GM12878 (cell line): ENCODE measurements at regions not wholly inside any gene's neighbourhood (a gene's known extent, or its start where the extent isn't known, plus 50 kb on each side); places are given as distances from the start of the nearest gene placed in this dataset.

ENCODE experiments used
- ATAC-seq: fragments of 200-7000 bp; cut with Tn5 transposase; 3 replicates; pipeline ENCODE4 v1.9.1; 2020; ENCODE audit warnings: mild to moderate bottlenecking, moderate library complexity
- BruUV-seq: library from RNA; stranded (reverse); fragments of 400-500 nt; replicated peaks from 2 replicates; lab custom pipeline; 2021; lab: Mats Ljungman, UMichigan
- CTCF ChIA-PET: fragments of 300-600 bp; sonication (Branson Sonifier 250); formaldehyde crosslinking; extraction: SDS; loops from one replicate; lab custom pipeline; 2021; ENCODE audit warnings: inconsistent platforms; lab: Yijun Ruan, JAX
- POLR2A ChIA-PET: fragments of 350-600 bp; formaldehyde crosslinking; extraction: SDS; loops from one replicate; lab custom pipeline; 2021; ENCODE audit warnings: inconsistent platforms; lab: Charles Lee
- RAD21 ChIA-PET: fragments of 300-600 bp; sonication (Branson Sonifier 250); formaldehyde crosslinking; loops from one replicate; lab custom pipeline; 2023; ENCODE audit warnings: antibody characterized with exemption; ENCODE audit not compliant: unreplicated experiment; lab: Charles Lee
- SMC1A ChIA-PET: fragments of 300-600 bp; sonication (Branson Sonifier 250); formaldehyde crosslinking; loops from one replicate; lab custom pipeline; 2023; ENCODE audit not compliant: unreplicated experiment, uncharacterized antibody; lab: Charles Lee
- DNase-seq: peaks from one replicate; pipeline ENCODE4 v3.0.0-alpha.2; 2011; ENCODE audit warnings: low read depth, low spot score
- FAIRE-seq: peaks from 3 replicates; lab custom pipeline; 2011; peaks lifted over from hg19 to GRCh38; lab: Jason Lieb, UNC
- H2AFZ ChIP-seq: 2 replicates; pipeline ENCODE4 v1.6.0; 2011; ENCODE audit warnings: low read depth, low read length, control low read depth; ENCODE audit not compliant: control insufficient read depth
- H3K27ac ChIP-seq: 2 replicates; pipeline ENCODE4 v1.5.1; 2011; ENCODE audit warnings: control low read depth; ENCODE audit not compliant: control insufficient read depth, insufficient read depth
- H3K27me3 ChIP-seq, 2 experiments: replicated peaks in 1 of 2; 2 replicates each; pipeline versions ENCODE4 v1.6.0 to v1.6.1; 2011; ENCODE audit warnings: low read length in 1 of 2; ENCODE audit not compliant: control insufficient read depth in 2 of 2, insufficient read depth in 2 of 2
- H3K36me3 ChIP-seq, 2 experiments: 2 replicates each; pipeline ENCODE4 v1.5.1; 2011; ENCODE audit warnings: low read length in 1 of 2; ENCODE audit not compliant: control insufficient read depth in 2 of 2, insufficient read depth in 2 of 2
- H3K4me1 ChIP-seq: 2 replicates; pipeline ENCODE4 v1.6.1; 2011; ENCODE audit warnings: mild to moderate bottlenecking, low read length, moderate library complexity, mixed read lengths; ENCODE audit not compliant: control insufficient read depth, insufficient read depth
- H3K4me2 ChIP-seq: 2 replicates; pipeline ENCODE4 v1.6.0; 2011; ENCODE audit warnings: control low read depth; ENCODE audit not compliant: control insufficient read depth, insufficient read depth
- H3K4me3 ChIP-seq: fragments of 200-600 bp; sonication (generic); 2 replicates; pipeline ENCODE4 v1.5.1; 2016
- H3K79me2 ChIP-seq: 2 replicates; pipeline ENCODE4 v1.6.0; 2011; ENCODE audit warnings: low read length; ENCODE audit not compliant: control insufficient read depth, insufficient read depth
- H3K9ac ChIP-seq: 2 replicates; pipeline ENCODE4 v1.8.0; 2011; ENCODE audit warnings: low read length, control low read depth, mixed read lengths; ENCODE audit not compliant: control insufficient read depth, insufficient read depth
- H3K9me3 ChIP-seq: replicated peaks from 3 replicates; pipeline ENCODE4 v1.5.1; 2011; ENCODE audit warnings: mild to moderate bottlenecking, low read length; ENCODE audit not compliant: control insufficient read depth, insufficient read depth
- H4K20me1 ChIP-seq: 2 replicates; pipeline ENCODE4 v1.6.0; 2011; ENCODE audit not compliant: control insufficient read depth, insufficient read depth
- ASH2L ChIP-seq: fragments of 300-600, 200-600 bp; sonication (generic); IDR thresholded peaks from 2 replicates; pipeline ENCODE4 v1.6.1; 2017; ENCODE audit warnings: low read depth, mild to moderate bottlenecking, borderline replicate concordance
- ATF7 ChIP-seq: fragments of 450-650 bp; IDR thresholded peaks from 2 replicates; pipeline ENCODE4 v1.6.1; 2016; ENCODE audit warnings: low read depth, mild to moderate bottlenecking
- BRCA1 ChIP-seq: IDR thresholded peaks from 2 replicates; pipeline ENCODE4 v1.6.1; 2011; ENCODE audit warnings: low read depth, low read length, improper control_type of control experiment
- CEBPZ ChIP-seq: fragments of 150-350 bp; IDR thresholded peaks from 2 replicates; pipeline ENCODE4 v1.6.1; 2016; ENCODE audit warnings: low read depth, low read length
- IRF3 ChIP-seq: fragments of 450-650 bp; IDR thresholded peaks from 2 replicates; pipeline ENCODE4 v1.6.1; 2014; ENCODE audit warnings: mild to moderate bottlenecking
- IRF4 ChIP-seq: IDR thresholded peaks from 2 replicates; pipeline ENCODE4 v1.6.1; 2011; ENCODE audit warnings: low read depth, low read length
- PML ChIP-seq: IDR thresholded peaks from 2 replicates; pipeline ENCODE4 v1.6.1; 2012; ENCODE audit warnings: low read length, inconsistent platforms
- RELA ChIP-seq: fragments of 450-650 bp; IDR thresholded peaks from 2 replicates; pipeline ENCODE4 v1.8.0; 2014; ENCODE audit warnings: borderline replicate concordance; ENCODE audit not compliant: partially characterized antibody
- RELB ChIP-seq: fragments of 450-650 bp; IDR thresholded peaks from 2 replicates; pipeline ENCODE4 v1.6.1; 2017; ENCODE audit warnings: low read depth, mild to moderate bottlenecking, moderate library complexity
- SMC3 ChIP-seq: IDR thresholded peaks from 2 replicates; pipeline ENCODE4 v1.6.1; 2011; ENCODE audit warnings: low read length, improper control_type of control experiment, borderline replicate concordance
- TBL1XR1 ChIP-seq: IDR thresholded peaks from 2 replicates; pipeline ENCODE4 v1.6.1; 2012; ENCODE audit warnings: low read depth, low read length, improper control_type of control experiment
- USF1 ChIP-seq: IDR thresholded peaks from 2 replicates; pipeline ENCODE4 v1.6.1; 2011; ENCODE audit warnings: borderline replicate concordance, low read depth, mild to moderate bottlenecking, moderate library complexity, mixed read lengths, low read length; ENCODE audit not compliant: insufficient read depth; ENCODE audit errors: extremely low read length
- ZBTB11 ChIP-seq: fragments of 450-650 bp; formaldehyde crosslinking; IDR thresholded peaks from 2 replicates; pipeline ENCODE4 v1.5.0; 2022; ENCODE audit warnings: mild to moderate bottlenecking, missing genetic modification characterization
- WGBS: methylation state at CpG from one replicate; pipeline ENCODE4 v1.1.6; 2016; ENCODE audit warnings: low lambda C conversion rate; ENCODE audit not compliant: insufficient replicate concordance, insufficient coverage; ENCODE audit errors: missing lambda C conversion rate; 5-methylcytosine and 5-hydroxymethylcytosine counted together
- in situ Hi-C: fragments of 300-500 bp; cut with MboI; formaldehyde crosslinking; loops from 9 replicates; pipeline ENCODE4 v1.14.3; 2018; ENCODE audit warnings: mixed read lengths
- intact Hi-C: fragments of 100-400 bp; cut with micrococcal nuclease; formaldehyde crosslinking; loops from one replicate; pipeline ENCODE4 v1.14.2; 2022; ENCODE audit not compliant: unreplicated experiment

- H3K27ac ChIP-seq = no peak overlapping the region
- H3K79me2 ChIP-seq = no peaks in the 10 kb centered on the region
- no peaks in the 10 kb centered on the region for H4K20me1 ChIP-seq
- in situ Hi-C loops = no loop called here
- H3K9ac ChIP-seq = no peak overlapping the region
- no peaks in the 10 kb centered on the region for H3K36me3 ChIP-seq
- ATAC-seq (no peak), DNase-seq (no peak), FAIRE-seq (no peak)
- no peak overlapping the region for H3K4me3 ChIP-seq
- H2AFZ ChIP-seq = no peak overlapping the region
- peaks cover 0 to 1% of the 10 kb centered on the region in 2 experiments; a peak in 1 of 4 replicates for H3K27me3 ChIP-seq
- SMC1A ChIA-PET = interaction anchor here (0.9 kb wide), 1 partner anchor 27 kb away, joined by 3 read pairs; no protein-coding TSS in a partner anchor
- POLR2A ChIA-PET = no interaction called here
- CTCF ChIA-PET = no interaction called here
- H3K4me2 ChIP-seq = no peak overlapping the region
- no peaks in the 10 kb centered on the region; the same call in 2 of the 3 replicates for H3K9me3 ChIP-seq
- WGBS = 65% methylated on average over 2 of the region's 2 CpGs
- RAD21 ChIA-PET = no interaction called here
- H3K4me1 ChIP-seq = no peaks in the 10 kb centered on the region
- intact Hi-C loops = no loop called here
- no TSS peak for BruUV-seq
- TF ChIP-seq ASH2L (no peak), BRCA1 (no peak), RELA (no peak), RELB (no peak), CEBPZ (no peak), ATF7 (no peak), SMC3 (no peak), USF1 (no peak), PML (no peak), TBL1XR1 (no peak), ZBTB11 (no peak), IRF3 (no peak), IRF4 (no peak)
Observed at GRCh38 chr1:24250791-24251190, 63.7 kb upstream of the IFNLR1 start.
